CD14-positive monocyte (primary cell): ENCODE measurements at regions not wholly inside any gene's neighbourhood (a gene's known extent, or its start where the extent isn't known, plus 50 kb on each side); places are given as distances from the start of the nearest gene placed in this dataset.

Experiments used
- DNase-seq, 3 donors: peaks; one replicate each; pipeline ENCODE4 v3.0.0-alpha.2; 2011 to 2022
- H2AFZ ChIP-seq: 2 replicates; pipeline ENCODE4 v1.6.0; 2012; ENCODE audit warnings: mild to moderate bottlenecking, low read depth, low read length, inconsistent platforms; ENCODE audit not compliant: insufficient read depth, poor library complexity, severe bottlenecking
- H3K27ac ChIP-seq, 2 donors: 1 replicate in 1 of 2; 2 replicates in 1 of 2; pipeline ENCODE4 v1.5.1; 2012 to 2013; ENCODE audit warnings: low read length in 2 of 2, control low read depth in 1 of 2, inconsistent platforms in 1 of 2, low read depth in 1 of 2, mild to moderate bottlenecking in 1 of 2
- H3K27me3 ChIP-seq, 2 donors: one replicate each; pipeline versions ENCODE4 v1.6.0 to v1.6.1; 2011 to 2013; ENCODE audit warnings: low read length in 2 of 2; ENCODE audit not compliant: control insufficient read depth in 2 of 2, insufficient read depth in 2 of 2
- H3K36me3 ChIP-seq, 2 donors: replicated peaks in 1 of 2; 1 replicate in 1 of 2; 2 replicates in 1 of 2; pipeline versions ENCODE4 v1.5.1 to v1.6.1; 2012 to 2013; ENCODE audit warnings: low read length in 2 of 2, control low read depth in 1 of 2, inconsistent platforms in 1 of 2, mild to moderate bottlenecking in 1 of 2; ENCODE audit not compliant: insufficient read depth in 2 of 2, control insufficient read depth in 1 of 2
- H3K4me1 ChIP-seq, 2 donors: 1 replicate in 1 of 2; 2 replicates in 1 of 2; pipeline versions ENCODE4 v1.5.1 to v1.6.1; 2012 to 2013; ENCODE audit warnings: low read length in 2 of 2, control low read depth in 1 of 2, inconsistent platforms in 1 of 2, mild to moderate bottlenecking in 1 of 2, moderate library complexity in 1 of 2; ENCODE audit not compliant: insufficient read depth in 2 of 2, control insufficient read depth in 1 of 2
- H3K4me2 ChIP-seq: replicated peaks from 2 replicates; pipeline ENCODE3; 2012; ENCODE audit warnings: low read length, moderate library complexity, mild to moderate bottlenecking; ENCODE audit not compliant: poor library complexity, severe bottlenecking; ENCODE audit errors: extremely low read depth
- H3K4me3 ChIP-seq, 3 experiments: fragments of 200-600 bp in 1 of 3; sonication (generic) in 1 of 3; replicated peaks in 1 of 3; 1 replicate in 2 of 3; 2 replicates in 1 of 3; pipeline ENCODE4 v1.5.1; 2011 to 2013; ENCODE audit warnings: low read length in 3 of 3, mild to moderate bottlenecking in 3 of 3, control low read depth in 2 of 3, low read depth in 2 of 3, inconsistent platforms in 1 of 3, moderate library complexity in 1 of 3
- H3K79me2 ChIP-seq: 2 replicates; pipeline ENCODE4 v1.6.0; 2012; ENCODE audit warnings: mild to moderate bottlenecking, control low read depth, inconsistent platforms, low read length, moderate library complexity; ENCODE audit not compliant: insufficient read depth
- H3K9ac ChIP-seq: 2 replicates; pipeline ENCODE4 v1.6.0; 2017; ENCODE audit warnings: low read length, mild to moderate bottlenecking; ENCODE audit not compliant: insufficient read depth, poor library complexity, severe bottlenecking
- H3K9me3 ChIP-seq, 2 donors: replicated peaks in 1 of 2; 1 replicate in 1 of 2; 2 replicates in 1 of 2; pipeline versions ENCODE4 v1.5.1 to v1.6.1; 2012 to 2013; ENCODE audit warnings: low read length in 2 of 2, control low read depth in 1 of 2; ENCODE audit not compliant: control insufficient read depth in 1 of 2, insufficient read depth in 1 of 2
- H4K20me1 ChIP-seq: 2 replicates; pipeline ENCODE4 v1.6.0; 2012; ENCODE audit warnings: mild to moderate bottlenecking, low read length, control low read depth, moderate library complexity; ENCODE audit not compliant: insufficient read depth
- H3K27ac Mint-ChIP-seq, 7 donors: one replicate each; pipeline ENCODE4 v1.8.0; 2020; ENCODE audit warnings: mild to moderate bottlenecking in 7 of 7, mixed read lengths in 7 of 7, moderate library complexity in 6 of 7, inconsistent platforms in 2 of 7
- H3K27me3 Mint-ChIP-seq, 3 donors: one replicate each; pipeline ENCODE4 v1.8.0; 2021 to 2022; ENCODE audit warnings: low read depth in 3 of 3, mild to moderate bottlenecking in 3 of 3, mixed read lengths in 3 of 3, moderate library complexity in 3 of 3, inconsistent platforms in 1 of 3
- H3K36me3 Mint-ChIP-seq, 2 donors: one replicate each; pipeline ENCODE4 v1.8.0; 2020; ENCODE audit warnings: mixed read lengths in 2 of 2, inconsistent platforms in 1 of 2, mild to moderate bottlenecking in 1 of 2
- H3K4me1 Mint-ChIP-seq: one replicate; pipeline ENCODE4 v1.8.0; 2020; ENCODE audit warnings: mild to moderate bottlenecking, mixed read lengths
- H3K4me3 Mint-ChIP-seq, 2 donors: one replicate each; pipeline ENCODE4 v1.8.0; 2020; ENCODE audit warnings: mild to moderate bottlenecking in 2 of 2, mixed read lengths in 2 of 2, moderate library complexity in 1 of 2
- H3K9me3 Mint-ChIP-seq, 7 donors: one replicate each; pipeline ENCODE4 v1.8.0; 2020 to 2022; ENCODE audit warnings: mixed read lengths in 7 of 7, mild to moderate bottlenecking in 6 of 7, moderate library complexity in 6 of 7, inconsistent platforms in 2 of 7
- CTCF ChIP-seq: fragments of 200-600 bp; IDR thresholded peaks from one replicate; pipeline ENCODE4 v1.8.0; 2022; ENCODE audit warnings: antibody characterized with exemption, mild to moderate bottlenecking
- WGBS: methylation state at CpG from one replicate; pipeline ENCODE4 v1.1.5; 2013; ENCODE audit warnings: missing lambda C conversion rate; ENCODE audit not compliant: insufficient coverage; 5-methylcytosine and 5-hydroxymethylcytosine counted together
- intact Hi-C, 2 donors: fragments of 100-400 bp; cut with micrococcal nuclease; formaldehyde crosslinking; loops; one replicate each; pipeline versions ENCODE4 v1.15.0 to v1.15.1; 2023

- H3K4me2 ChIP-seq = no peak overlapping the region
- intact Hi-C loops = no loop called here
These were observed 60.1 kb upstream of the BASP1 start for GRCh38 chr5:17157294-17157693.

GRCh38 chr5:17157916-17158529 lies 59.4 kb upstream of the BASP1 start:
- H3K27me3 Mint-ChIP-seq = peaks cover 2 to 9% (median 4%) of the 10 kb centered on the region in 3 donors
- Histone ChIP-seq H4K20me1 (no peaks in the 10 kb centered on the region), H3K79me2 (no peaks in the 10 kb centered on the region), H3K9me3 (no peaks in the 10 kb centered on the region), H3K27ac (no peak overlapping the region), H3K9ac (no peak overlapping the region), H3K4me1 (peaks cover 8 to 10% of the 10 kb centered on the region in 2 donors), H2AFZ (no peak overlapping the region), H3K27me3 (no peaks in the 10 kb centered on the region), H3K4me2 (no peak overlapping the region), H3K36me3 (no peaks in the 10 kb centered on the region), H3K4me3 (no peak overlapping the region)
- no peak overlapping the region for H3K4me3 Mint-ChIP-seq
- H3K9me3 Mint-ChIP-seq = peaks cover 0 to 3% (median 0%) of the 10 kb centered on the region in 7 donors
- WGBS = 53% methylated on average over 5 of the region's 7 CpGs
- peak in 1 of 3 donors; percentile 5 for DNase-seq
- H3K4me1 Mint-ChIP-seq = peaks cover 14% of the 10 kb centered on the region
- intact Hi-C loops = no loop called here
- H3K36me3 Mint-ChIP-seq = no peaks in the 10 kb centered on the region
- no peak for TF ChIP-seq CTCF
- H3K27ac Mint-ChIP-seq = no peak overlapping the region

More at GRCh38 chr5:17157294-17157693, 60.1 kb upstream of the BASP1 start:
- no peak overlapping the region for H2AFZ ChIP-seq
- no peaks in the 10 kb centered on the region for H3K79me2 ChIP-seq
- Mint-ChIP-seq H3K27ac (no peak overlapping the region), H3K36me3 (no peaks in the 10 kb centered on the region), H3K27me3 (peaks cover 2 to 13% (median 4%) of the 10 kb centered on the region in 3 donors), H3K4me3 (no peak overlapping the region), H3K9me3 (peaks cover 0 to 2% (median 0%) of the 10 kb centered on the region in 7 donors), H3K4me1 (peaks cover 14% of the 10 kb centered on the region)
- no peaks in the 10 kb centered on the region for H3K36me3 ChIP-seq
- no peak overlapping the region for H3K9ac ChIP-seq
- H3K27ac ChIP-seq = no peak overlapping the region
- H3K4me1 ChIP-seq = peaks cover 8 to 10% of the 10 kb centered on the region in 2 donors
- no peak overlapping the region for H3K4me3 ChIP-seq
- no peaks in the 10 kb centered on the region for H3K9me3 ChIP-seq
- 94% methylated on average over 5 of the region's 5 CpGs for WGBS
- no peaks in the 10 kb centered on the region for H3K27me3 ChIP-seq
- no peak for TF ChIP-seq CTCF
- DNase-seq = no peak
- no peaks in the 10 kb centered on the region for H4K20me1 ChIP-seq
